Left lung (tissue), 4 donors: ENCODE measurements at regions not wholly inside any gene's neighbourhood (a gene's known extent, or its start where the extent isn't known, plus 50 kb on each side); places are given as distances from the start of the nearest gene placed in this dataset.

Source experiments
- ATAC-seq: fragments of 200-7000 bp; cut with Tn5 transposase; one replicate; pipeline ENCODE4 v1.9.1; 2020; ENCODE audit warnings: moderate library complexity
- DNase-seq, 4 donors: peaks; one replicate each; pipeline ENCODE4 v3.0.0-alpha.2; 2013 to 2020
- H3K27ac ChIP-seq, 2 donors: fragments of 200-600 bp; sonication (generic) in 1 of 2; one replicate each; pipeline versions ENCODE4 v1.5.0 to v1.8.0; 2020 to 2021
- H3K27me3 ChIP-seq, 2 donors: fragments of 200-600 bp; sonication (generic) in 1 of 2; one replicate each; pipeline versions ENCODE4 v1.5.0 to v1.8.0; 2020 to 2021
- H3K36me3 ChIP-seq, 2 donors: fragments of 200-600 bp; sonication (generic) in 1 of 2; one replicate each; pipeline versions ENCODE4 v1.5.0 to v1.8.0; 2020 to 2021
- H3K4me1 ChIP-seq, 2 donors: fragments of 200-600 bp; one replicate each; pipeline ENCODE4 v1.8.0; 2021
- H3K4me3 ChIP-seq, 2 donors: fragments of 200-600 bp; sonication (generic) in 1 of 2; one replicate each; pipeline versions ENCODE4 v1.5.0 to v1.8.0; 2020 to 2021; ENCODE audit warnings: mild to moderate bottlenecking in 1 of 2
- H3K9me3 ChIP-seq, 2 donors: fragments of 200-600 bp; sonication (generic) in 1 of 2; one replicate each; pipeline versions ENCODE4 v1.5.0 to v1.8.0; 2020 to 2021
- CTCF ChIP-seq, 2 donors: fragments of 200-600 bp; sonication (generic) in 1 of 2; IDR thresholded peaks; one replicate each; pipeline versions ENCODE4 v1.5.0 to v1.8.0; 2021; ENCODE audit warnings: antibody characterized with exemption in 2 of 2
- intact Hi-C, 2 donors: fragments of 100-400 bp; cut with DNase I; formaldehyde crosslinking; loops; one replicate each; pipeline versions ENCODE4 v1.11.2 to v1.14.2; 2022
- donor health status: DM: no; HTN: yes; CAD: no.
- donor health status: DM: no; HTN: no; CAD: no.

GRCh38 chr5:4083591-4084337, 488.1 kb downstream of the IRX1 start:
- Histone ChIP-seq H3K36me3 (no peaks in the 10 kb centered on the region), H3K4me3 (no peak overlapping the region), H3K9me3 (no peaks in the 10 kb centered on the region), H3K27me3 (no peaks in the 10 kb centered on the region), H3K27ac (no peak overlapping the region), H3K4me1 (no peaks in the 10 kb centered on the region)
- intact Hi-C loops: no loop called here
- ATAC-seq (no peak), DNase-seq (no peak)
- TF ChIP-seq CTCF (IDR thresholded peaks at IDR 0.05): no peak

- no peak for DNase-seq
- H3K9me3 ChIP-seq: no peaks in the 10 kb centered on the region
- intact Hi-C loops: no loop called here
- no peak overlapping the region for H3K4me3 ChIP-seq
- H3K27ac ChIP-seq: no peak overlapping the region
- no peaks in the 10 kb centered on the region for H3K36me3 ChIP-seq
- no peak for ATAC-seq
- TF ChIP-seq CTCF (IDR thresholded peaks at IDR 0.05): no peak
- no peaks in the 10 kb centered on the region for H3K4me1 ChIP-seq
- H3K27me3 ChIP-seq: no peaks in the 10 kb centered on the region
These were observed 490.4 kb downstream of the IRX1 start for GRCh38 chr5:4086081-4086480.

GRCh38 chr5:4087110-4087509, 491.5 kb downstream of the IRX1 start:
- TF ChIP-seq CTCF (IDR thresholded peaks at IDR 0.05): no peak
- ATAC-seq: no peak

GRCh38 chr5:4089087-4089486, 493.5 kb downstream of the IRX1 start:
- no peak for DNase-seq
- no peak overlapping the region for H3K27ac ChIP-seq
- H3K27me3 ChIP-seq: no peaks in the 10 kb centered on the region
- H3K4me1 ChIP-seq: no peaks in the 10 kb centered on the region
- H3K9me3 ChIP-seq: no peaks in the 10 kb centered on the region
- no peak overlapping the region for H3K4me3 ChIP-seq
- intact Hi-C loops: no loop called here
- no peaks in the 10 kb centered on the region for H3K36me3 ChIP-seq
- no peak for ATAC-seq
- TF ChIP-seq CTCF (IDR thresholded peaks at IDR 0.05): no peak

More at GRCh38 chr5:4087110-4087509, 491.5 kb downstream of the IRX1 start:
- DNase-seq: no peak
- Histone ChIP-seq H3K27ac (no peak overlapping the region), H3K4me1 (no peaks in the 10 kb centered on the region), H3K27me3 (no peaks in the 10 kb centered on the region), H3K9me3 (no peaks in the 10 kb centered on the region), H3K4me3 (no peak overlapping the region), H3K36me3 (no peaks in the 10 kb centered on the region)
- intact Hi-C loops: no loop called here

GRCh38 chr5:4093236-4093635, 497.6 kb downstream of the IRX1 start:
- DNase-seq (no peak), ATAC-seq (no peak)
- Histone ChIP-seq H3K4me1 (no peaks in the 10 kb centered on the region), H3K4me3 (no peak overlapping the region), H3K27me3 (no peaks in the 10 kb centered on the region), H3K27ac (no peak overlapping the region), H3K9me3 (peaks cover 0 to 2% of the 10 kb centered on the region in 2 donors), H3K36me3 (no peaks in the 10 kb centered on the region)
- TF ChIP-seq CTCF (IDR thresholded peaks at IDR 0.05): no peak
- intact Hi-C loops: no loop called here
